D721Med (cell line): ENCODE measurements at regions not wholly inside any gene's neighbourhood (a gene's known extent, or its start where the extent isn't known, plus 50 kb on each side); places are given as distances from the start of the nearest gene placed in this dataset.

Experiments
- DNase-seq: peaks from one replicate; pipeline ENCODE4 v3.0.0; 2011; ENCODE audit warnings: low spot score; ENCODE audit not compliant: insufficient read length
- FAIRE-seq: peaks from 2 replicates; lab custom pipeline; 2011; peaks lifted over from hg19 to GRCh38; lab: Jason Lieb, UNC
- CTCF ChIP-seq: IDR thresholded peaks from 2 replicates; pipeline ENCODE4 v1.5.1; 2012; ENCODE audit warnings: mild to moderate bottlenecking, control low read depth; ENCODE audit not compliant: insufficient read depth; ENCODE audit errors: missing control alignments

- no peak for DNase-seq
- no peak for FAIRE-seq
- no peak for TF ChIP-seq CTCF
Observed at GRCh38 chr9:108765265-108765664, 90.5 kb downstream of the ACTL7B start.

GRCh38 chr9:108762348-108763055, 93.3 kb downstream of the ACTL7B start:
- TF ChIP-seq CTCF, result no peak
- no peak for FAIRE-seq
- no peak for DNase-seq

- FAIRE-seq, result no peak
- peak; percentile 37 for DNase-seq
- peak; percentile 94 for TF ChIP-seq CTCF
Observed at GRCh38 chr9:108761655-108762347, 94.0 kb downstream of the ACTL7B start.

- DNase-seq, result no peak
- no peak for FAIRE-seq
- TF ChIP-seq CTCF, result no peak
Observed at GRCh38 chr9:108760841-108761240, 94.9 kb downstream of the ACTL7B start.

GRCh38 chr9:108759835-108760234, 96.0 kb downstream of the ACTL7B start:
- no peak for FAIRE-seq
- DNase-seq, result no peak
- no peak for TF ChIP-seq CTCF

GRCh38 chr9:108759399-108759798, 96.4 kb downstream of the ACTL7B start:
- no peak for TF ChIP-seq CTCF
- DNase-seq, result no peak
- FAIRE-seq, result no peak

- DNase-seq (no peak), FAIRE-seq (no peak)
- peak; percentile 15 for TF ChIP-seq CTCF
Observed at GRCh38 chr9:108756746-108757490, 98.9 kb downstream of the ACTL7B start.
